Astrocyte (in vitro differentiated cells and primary cell): ENCODE measurements at regions not wholly inside any gene's neighbourhood (a gene's known extent, or its start where the extent isn't known, plus 50 kb on each side); places are given as distances from the start of the nearest gene placed in this dataset.

ENCODE experiments used
- CTCF ChIP-seq: IDR thresholded peaks from 2 replicates; pipeline ENCODE4 v1.5.1; 2011; ENCODE audit warnings: low read depth, mild to moderate bottlenecking, inconsistent platforms, low read length, moderate library complexity; ENCODE audit not compliant: insufficient read depth
- EZH2 ChIP-seq: IDR thresholded peaks from 2 replicates; pipeline ENCODE4 v1.6.1; 2012; ENCODE audit warnings: mild to moderate bottlenecking, low read length, inconsistent platforms; ENCODE audit not compliant: insufficient read depth

GRCh38 chr5:43993634-43994351 lies 390.8 kb downstream of the NNT start:
- TF ChIP-seq CTCF = no peak
- TF ChIP-seq EZH2 = no peak
